ENCODE measurements at regions not wholly inside any gene's neighbourhood (a gene's known extent, or its start where the extent isn't known, plus 50 kb on each side); places are given as distances from the start of the nearest gene placed in this dataset.

DNA sequence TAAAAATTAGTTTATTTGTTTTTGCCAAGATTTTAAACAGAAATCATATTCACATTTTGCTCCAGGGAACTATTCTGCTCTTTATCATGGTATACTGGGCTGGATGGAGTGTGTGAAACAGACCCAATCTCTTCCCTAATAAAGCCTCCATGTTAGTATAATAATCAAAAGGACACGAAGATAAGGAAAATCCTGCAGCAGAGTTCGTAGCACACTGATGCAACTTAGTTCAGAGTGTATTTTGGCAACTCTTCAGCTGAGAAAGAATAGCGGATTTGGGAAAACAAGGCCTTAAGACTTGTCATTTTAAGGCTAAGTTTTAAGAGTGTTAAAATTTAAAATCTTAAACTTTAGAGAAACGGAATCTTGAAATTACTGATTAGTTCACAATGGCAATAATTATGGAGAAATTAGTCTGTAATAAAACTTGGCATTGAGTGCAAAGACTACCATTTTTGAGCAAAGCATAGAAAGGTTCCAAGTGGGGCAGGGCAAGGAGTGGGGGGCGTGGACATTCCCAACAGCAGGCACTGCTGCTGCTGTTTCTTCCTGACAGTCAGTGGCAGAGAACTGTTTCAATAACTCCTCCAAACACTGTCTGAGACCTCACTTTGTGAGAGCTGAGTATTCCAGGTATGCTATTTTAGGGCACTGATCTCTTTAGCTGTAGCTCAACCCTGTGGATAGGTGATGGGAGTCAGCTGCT is 225.0 kb downstream of the HRH4 start:
- Histone ChIP-seq H3K4me1 (no peaks in the 10 kb centered on the region), H3K27me3 (no peaks in the 10 kb centered on the region), H3K27ac (no peak overlapping the region), H3K9me3 (no peaks in the 10 kb centered on the region), H3K36me3 (no peaks in the 10 kb centered on the region), H3K4me3 (no peak overlapping the region)
- 68% methylated on average over 5 of the region's 5 CpGs for WGBS
- TF ChIP-seq POLR2A (IDR thresholded peaks at IDR 0.05) (no peak), POLR2AphosphoS5 (IDR thresholded peaks at IDR 0.05) (no peak), EP300 (IDR thresholded peaks at IDR 0.05) (no peak)
- TF ChIP-seq, protein P1, sequence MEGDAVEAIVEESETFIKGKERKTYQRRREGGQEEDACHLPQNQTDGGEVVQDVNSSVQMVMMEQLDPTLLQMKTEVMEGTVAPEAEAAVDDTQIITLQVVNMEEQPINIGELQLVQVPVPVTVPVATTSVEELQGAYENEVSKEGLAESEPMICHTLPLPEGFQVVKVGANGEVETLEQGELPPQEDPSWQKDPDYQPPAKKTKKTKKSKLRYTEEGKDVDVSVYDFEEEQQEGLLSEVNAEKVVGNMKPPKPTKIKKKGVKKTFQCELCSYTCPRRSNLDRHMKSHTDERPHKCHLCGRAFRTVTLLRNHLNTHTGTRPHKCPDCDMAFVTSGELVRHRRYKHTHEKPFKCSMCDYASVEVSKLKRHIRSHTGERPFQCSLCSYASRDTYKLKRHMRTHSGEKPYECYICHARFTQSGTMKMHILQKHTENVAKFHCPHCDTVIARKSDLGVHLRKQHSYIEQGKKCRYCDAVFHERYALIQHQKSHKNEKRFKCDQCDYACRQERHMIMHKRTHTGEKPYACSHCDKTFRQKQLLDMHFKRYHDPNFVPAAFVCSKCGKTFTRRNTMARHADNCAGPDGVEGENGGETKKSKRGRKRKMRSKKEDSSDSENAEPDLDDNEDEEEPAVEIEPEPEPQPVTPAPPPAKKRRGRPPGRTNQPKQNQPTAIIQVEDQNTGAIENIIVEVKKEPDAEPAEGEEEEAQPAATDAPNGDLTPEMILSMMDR (IDR thresholded peaks at IDR 0.05) = no peak
- DNase-seq (ENCODE audit: low spot score in 2 of 2) = no peak

DNA sequence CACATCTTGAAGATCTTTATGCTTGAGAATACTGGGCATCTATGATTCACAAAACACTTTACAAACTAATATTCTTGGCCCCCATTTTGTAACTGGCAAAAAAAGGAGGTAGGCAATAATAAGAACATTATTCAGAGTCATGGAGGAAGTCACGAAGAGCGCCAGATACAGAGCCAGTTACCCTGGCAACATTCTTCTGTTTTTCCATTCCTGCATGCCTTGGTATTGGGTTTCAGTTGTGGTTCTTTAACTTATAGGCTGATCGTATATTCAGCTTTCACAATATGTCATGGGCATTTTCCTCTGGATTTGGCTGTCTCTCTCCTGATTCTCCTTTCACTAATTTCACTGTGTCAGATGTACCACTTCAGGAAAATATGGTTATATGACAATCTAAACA is 234.7 kb downstream of the HRH4 start:
- Histone ChIP-seq H3K27me3 (no peaks in the 10 kb centered on the region), H3K27ac (no peak overlapping the region), H3K36me3 (no peaks in the 10 kb centered on the region), H3K4me1 (no peaks in the 10 kb centered on the region), H3K9me3 (no peaks in the 10 kb centered on the region), H3K4me3 (no peak overlapping the region)
- no peak for TF ChIP-seq POLR2A (IDR thresholded peaks at IDR 0.05)
- no peak for TF ChIP-seq POLR2AphosphoS5 (IDR thresholded peaks at IDR 0.05)
- TF ChIP-seq, protein P1 (IDR thresholded peaks at IDR 0.05) = no peak
- TF ChIP-seq EP300 (IDR thresholded peaks at IDR 0.05) = no peak
- no peak for DNase-seq (ENCODE audit: low spot score in 2 of 2)
- WGBS = 38% methylated on average over 3 of the region's 3 CpGs

DNA sequence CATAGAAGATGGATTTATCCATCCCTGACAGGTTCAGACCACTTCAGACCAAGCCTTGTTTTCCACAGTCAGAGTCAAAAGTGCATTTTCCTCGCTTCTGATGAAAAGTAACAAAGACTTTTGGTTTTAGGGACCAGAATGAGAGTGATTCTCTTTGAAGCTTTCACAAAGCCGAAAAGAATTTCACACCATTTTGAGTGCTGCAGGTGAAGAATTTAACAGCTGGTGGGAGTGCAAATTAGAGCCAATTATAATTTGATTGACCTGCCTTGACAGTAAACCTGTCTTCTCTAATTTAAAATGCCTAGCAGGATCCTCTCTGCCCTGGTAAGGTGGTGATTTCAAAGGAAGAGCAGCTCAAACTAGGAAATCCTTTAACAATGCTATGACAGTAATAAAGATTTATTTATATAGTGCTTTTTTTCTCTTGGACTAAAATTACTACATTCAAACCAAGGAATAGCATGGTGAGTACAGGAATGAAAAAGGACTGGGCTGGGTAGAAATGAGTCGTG is 241.6 kb downstream of the HRH4 start:
- DNase-seq (ENCODE audit: low spot score in 2 of 2) = no peak
- no peak overlapping the region for H3K27ac ChIP-seq
- no peak for TF ChIP-seq EP300 (IDR thresholded peaks at IDR 0.05)
- TF ChIP-seq, protein P1 (IDR thresholded peaks at IDR 0.05) = no peak
- TF ChIP-seq POLR2A (IDR thresholded peaks at IDR 0.05) = no peak
- TF ChIP-seq POLR2AphosphoS5 (IDR thresholded peaks at IDR 0.05) = no peak
- no peaks in the 10 kb centered on the region for H3K9me3 ChIP-seq
- no peaks in the 10 kb centered on the region for H3K27me3 ChIP-seq
- 57% methylated on average over 3 of the region's 3 CpGs for WGBS
- H3K4me3 ChIP-seq = no peak overlapping the region
- no peaks in the 10 kb centered on the region for H3K36me3 ChIP-seq
- H3K4me1 ChIP-seq = no peaks in the 10 kb centered on the region

DNA sequence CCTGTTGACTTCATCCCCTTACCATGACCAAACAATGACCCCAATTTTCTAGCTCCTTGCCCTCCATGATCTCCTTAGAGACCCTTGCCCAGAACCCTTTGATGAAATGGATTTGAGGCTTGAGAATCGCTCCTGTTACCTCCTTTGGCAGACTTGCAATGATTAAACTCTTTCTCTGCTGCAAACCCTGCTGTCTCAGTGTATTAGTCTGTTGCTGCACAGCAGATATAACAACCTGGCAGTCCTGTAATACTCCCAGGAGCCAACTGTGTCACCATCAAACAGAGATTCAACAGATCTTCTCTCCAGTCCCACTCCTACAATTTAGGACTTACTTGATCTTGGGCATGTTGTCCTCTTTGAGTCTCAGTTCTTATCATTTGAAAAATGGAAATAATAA is 242.9 kb downstream of the HRH4 start:
- 79% methylated on average over 1 of the region's 1 CpG for WGBS
- DNase-seq (ENCODE audit: low spot score in 2 of 2) = no peak
- no peaks in the 10 kb centered on the region for H3K4me1 ChIP-seq

DNA sequence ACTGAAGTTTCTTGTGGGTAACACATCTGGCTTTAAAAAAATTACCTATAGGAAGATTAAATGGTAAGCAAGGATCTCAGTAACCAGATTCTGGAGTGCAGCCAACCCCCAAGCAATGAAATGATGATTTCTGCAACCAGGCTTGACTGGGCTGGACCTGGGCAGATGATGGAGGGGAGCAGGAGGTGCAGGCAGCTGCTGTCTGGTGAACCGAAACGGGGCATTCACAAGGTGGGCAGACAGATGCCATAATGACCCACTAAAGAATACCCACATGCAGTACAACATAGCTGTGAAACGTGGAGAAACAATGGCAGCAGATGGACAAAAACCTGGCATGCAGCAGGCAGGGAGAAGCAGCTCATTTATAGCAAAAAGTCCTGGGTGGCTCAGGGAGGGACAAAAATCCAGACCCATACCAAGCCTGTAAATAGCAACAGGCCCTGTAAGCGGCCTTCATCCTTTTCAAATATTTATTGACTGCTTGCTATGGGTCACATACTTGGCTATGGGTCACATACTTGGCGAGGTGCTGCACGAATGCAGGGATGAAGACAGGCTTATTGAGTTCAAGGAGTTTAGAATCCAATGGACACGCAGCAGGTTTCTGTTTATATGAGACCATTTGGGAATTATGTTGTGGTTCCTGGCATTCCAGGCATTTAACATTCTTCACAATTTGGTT is 244.7 kb downstream of the HRH4 start:
- H3K4me1 ChIP-seq = no peaks in the 10 kb centered on the region
- no peaks in the 10 kb centered on the region for H3K27me3 ChIP-seq
- H3K36me3 ChIP-seq = no peaks in the 10 kb centered on the region
- TF ChIP-seq, protein P1 (IDR thresholded peaks at IDR 0.05) = no peak
- TF ChIP-seq EP300 (IDR thresholded peaks at IDR 0.05) (no peak), POLR2AphosphoS5 (IDR thresholded peaks at IDR 0.05) (no peak), POLR2A (IDR thresholded peaks at IDR 0.05) (no peak)
- no peaks in the 10 kb centered on the region for H3K9me3 ChIP-seq
- DNase-seq (ENCODE audit: low spot score in 2 of 2) = no peak
- no peak overlapping the region for H3K27ac ChIP-seq
- no peak overlapping the region for H3K4me3 ChIP-seq
- 70% methylated on average over 7 of the region's 7 CpGs for WGBS

More for the DNA sequence above, 242.9 kb downstream of the HRH4 start:
- H3K27ac ChIP-seq = no peak overlapping the region
- H3K9me3 ChIP-seq = no peaks in the 10 kb centered on the region
- no peaks in the 10 kb centered on the region for H3K27me3 ChIP-seq
- H3K4me3 ChIP-seq = no peak overlapping the region
- no peak for TF ChIP-seq POLR2AphosphoS5 (IDR thresholded peaks at IDR 0.05)
- TF ChIP-seq, protein P1 (IDR thresholded peaks at IDR 0.05) = no peak
- no peaks in the 10 kb centered on the region for H3K36me3 ChIP-seq

Measured in suprapubic skin (tissue), 4 donors.